Cardiac muscle cell (in vitro differentiated cells and primary cell): ENCODE measurements at regions not wholly inside any gene's neighbourhood (a gene's known extent, or its start where the extent isn't known, plus 50 kb on each side); places are given as distances from the start of the nearest gene placed in this dataset.

Experiments
- DNase-seq, 2 donors: peaks; one replicate each; pipeline versions ENCODE4 v3.0.0 to v3.0.0-alpha.2; 2010 to 2017; ENCODE audit warnings: low read depth in 1 of 2, low spot score in 1 of 2
- H3K27ac ChIP-seq: fragments of 200-600 bp; sonication (generic); 2 replicates; pipeline ENCODE4 v1.5.1; 2016
- H3K27me3 ChIP-seq: fragments of 200-600 bp; sonication (generic); 2 replicates; pipeline ENCODE4 v1.6.0; 2016; ENCODE audit warnings: control low read depth
- H3K36me3 ChIP-seq: fragments of 200-600 bp; sonication (generic); 2 replicates; pipeline ENCODE4 v1.5.1; 2016; ENCODE audit warnings: control low read depth
- H3K4me1 ChIP-seq: fragments of 200-600 bp; sonication (generic); 2 replicates; pipeline ENCODE4 v1.8.1; 2017; ENCODE audit warnings: low read depth, mild to moderate bottlenecking, mixed run types
- H3K4me3 ChIP-seq: fragments of 200-600 bp; sonication (generic); 2 replicates; pipeline ENCODE4 v1.5.1; 2016; ENCODE audit warnings: mild to moderate bottlenecking
- H3K9me3 ChIP-seq: fragments of 200-600 bp; sonication (generic); 2 replicates; pipeline ENCODE4 v1.5.1; 2017; ENCODE audit warnings: low read depth, mild to moderate bottlenecking, control low read depth
- CTCF ChIP-seq: IDR thresholded peaks from 2 replicates; pipeline ENCODE4 v1.5.1; 2012; ENCODE audit warnings: low read depth, mild to moderate bottlenecking, low read length

- no peak overlapping the region for H3K4me3 ChIP-seq
- H3K27me3 ChIP-seq, result no peaks in the 10 kb centered on the region
- no peak for TF ChIP-seq CTCF
- no peak for DNase-seq
- no peaks in the 10 kb centered on the region for H3K36me3 ChIP-seq
- H3K9me3 ChIP-seq, result no peaks in the 10 kb centered on the region
- no peak overlapping the region for H3K27ac ChIP-seq
- peaks cover 3% of the 10 kb centered on the region for H3K4me1 ChIP-seq
Observed at GRCh38 chr4:160592258-160592657, 1489.4 kb downstream of the RAPGEF2 start.

- no peaks in the 10 kb centered on the region for H3K9me3 ChIP-seq
- TF ChIP-seq CTCF, result no peak
- no peak overlapping the region for H3K4me3 ChIP-seq
Observed at GRCh38 chr4:160595646-160596045, 1492.8 kb downstream of the RAPGEF2 start.

GRCh38 chr4:160604541-160604940 lies 1501.7 kb downstream of the RAPGEF2 start:
- no peaks in the 10 kb centered on the region for H3K4me1 ChIP-seq
- no peak for DNase-seq
- TF ChIP-seq CTCF, result no peak
- H3K4me3 ChIP-seq, result no peak overlapping the region
- H3K27me3 ChIP-seq, result no peaks in the 10 kb centered on the region
- H3K27ac ChIP-seq, result no peak overlapping the region
- H3K9me3 ChIP-seq, result no peaks in the 10 kb centered on the region
- no peaks in the 10 kb centered on the region for H3K36me3 ChIP-seq

More at GRCh38 chr4:160595646-160596045, 1492.8 kb downstream of the RAPGEF2 start:
- Histone ChIP-seq H3K36me3 (no peaks in the 10 kb centered on the region), H3K27ac (no peak overlapping the region), H3K27me3 (no peaks in the 10 kb centered on the region), H3K4me1 (peaks cover 3% of the 10 kb centered on the region)
- DNase-seq, result no peak

- no peaks in the 10 kb centered on the region for H3K4me1 ChIP-seq
- H3K27me3 ChIP-seq, result no peaks in the 10 kb centered on the region
- no peak for DNase-seq
- no peak overlapping the region for H3K27ac ChIP-seq
- no peaks in the 10 kb centered on the region for H3K9me3 ChIP-seq
- TF ChIP-seq CTCF, result no peak
- H3K36me3 ChIP-seq, result no peaks in the 10 kb centered on the region
- no peak overlapping the region for H3K4me3 ChIP-seq
Observed at GRCh38 chr4:160611181-160611580, 1508.3 kb downstream of the RAPGEF2 start.

GRCh38 chr4:160631044-160631443 lies 1528.2 kb downstream of the RAPGEF2 start:
- H3K4me3 ChIP-seq, result no peak overlapping the region
- no peaks in the 10 kb centered on the region for H3K4me1 ChIP-seq

More at GRCh38 chr4:160631044-160631443, 1528.2 kb downstream of the RAPGEF2 start:
- no peaks in the 10 kb centered on the region for H3K36me3 ChIP-seq
- no peaks in the 10 kb centered on the region for H3K27me3 ChIP-seq
- no peak for TF ChIP-seq CTCF
- no peaks in the 10 kb centered on the region for H3K9me3 ChIP-seq
- DNase-seq, result no peak
- H3K27ac ChIP-seq, result no peak overlapping the region
